HEK293 (cell line): ENCODE measurements at regions not wholly inside any gene's neighbourhood (a gene's known extent, or its start where the extent isn't known, plus 50 kb on each side); places are given as distances from the start of the nearest gene placed in this dataset.

Experiments
- CTCF ChIA-PET: fragments of 350-600 bp; formaldehyde crosslinking; extraction: SDS; loops from one replicate; lab custom pipeline; 2021; ENCODE audit warnings: antibody characterized with exemption; lab: Yijun Ruan, JAX
- POLR2A ChIA-PET: fragments of 300-600 bp; formaldehyde crosslinking; extraction: SDS; loops from one replicate; lab custom pipeline; 2020; ENCODE audit warnings: antibody characterized with exemption, inconsistent platforms; lab: Yijun Ruan, JAX
- H3K27ac ChIP-seq: fragments of 200-500 bp; sonication (Bioruptor generic); 2 replicates; pipeline ENCODE4 v1.5.1; 2014; ENCODE audit warnings: low read depth, low read length, control low read depth, inconsistent platforms; ENCODE audit errors: extremely low read depth
- H3K36me3 ChIP-seq, 2 experiments: fragments of 200-500 bp in 1 of 2; sonication (Bioruptor generic) in 1 of 2; 1 replicate in 1 of 2; 2 replicates in 1 of 2; pipeline ENCODE4 v1.5.1; 2014 to 2017; ENCODE audit warnings: inconsistent platforms in 2 of 2, low read length in 2 of 2; ENCODE audit not compliant: control insufficient read depth in 2 of 2, insufficient read depth in 1 of 2
- H3K4me1 ChIP-seq: fragments of 200-500 bp; sonication (Bioruptor generic); 2 replicates; pipeline ENCODE4 v1.5.1; 2014; ENCODE audit warnings: mild to moderate bottlenecking, low read length, inconsistent platforms; ENCODE audit not compliant: control insufficient read depth, insufficient read depth
- H3K4me3 ChIP-seq: 2 replicates; pipeline ENCODE4 v1.5.1; 2011; ENCODE audit warnings: low read depth, mild to moderate bottlenecking, control low read depth, low read length, moderate library complexity
- H3K9me3 ChIP-seq: fragments of 200-500 bp; sonication (Bioruptor generic); 2 replicates; pipeline ENCODE4 v1.5.1; 2014; ENCODE audit warnings: low read depth, low read length, inconsistent platforms; ENCODE audit not compliant: control insufficient read depth, insufficient read depth
- GFI1B ChIP-seq: fragments of 450-650 bp; formaldehyde crosslinking; IDR thresholded peaks from 2 replicates; pipeline ENCODE4 v1.5.1; 2016; ENCODE audit warnings: missing biosample characterization, missing genetic modification characterization
- YY1 ChIP-seq: fragments of 450-650 bp; formaldehyde crosslinking; IDR thresholded peaks from 2 replicates; pipeline ENCODE4 v1.5.1; 2018; ENCODE audit warnings: missing biosample characterization, missing genetic modification characterization
- YY2 ChIP-seq: fragments of 450-650 bp; formaldehyde crosslinking; IDR thresholded peaks from 2 replicates; pipeline ENCODE4 v1.5.1; 2016; ENCODE audit warnings: missing biosample characterization, missing genetic modification characterization
- ZNF132 ChIP-seq: fragments of 450-650 bp; formaldehyde crosslinking; IDR thresholded peaks from 2 replicates; pipeline ENCODE4 v1.5.1; 2017; ENCODE audit warnings: missing biosample characterization, missing genetic modification characterization, borderline replicate concordance
- ZNF16 ChIP-seq: fragments of 450-650 bp; formaldehyde crosslinking; IDR thresholded peaks from 2 replicates; pipeline ENCODE4 v1.5.1; 2016; ENCODE audit warnings: low read depth, missing biosample characterization, missing genetic modification characterization
- ZNF174 ChIP-seq: fragments of 450-650 bp; formaldehyde crosslinking; IDR thresholded peaks from 2 replicates; pipeline ENCODE4 v1.5.0; 2017; ENCODE audit warnings: missing biosample characterization, mild to moderate bottlenecking, missing genetic modification characterization
- ZNF175 ChIP-seq: fragments of 450-650 bp; formaldehyde crosslinking; IDR thresholded peaks from 2 replicates; pipeline ENCODE4 v1.5.1; 2016; ENCODE audit warnings: missing biosample characterization, missing genetic modification characterization
- ZNF23 ChIP-seq: fragments of 450-650 bp; formaldehyde crosslinking; IDR thresholded peaks from 2 replicates; pipeline ENCODE4 v1.5.1; 2016; ENCODE audit warnings: missing biosample characterization, missing genetic modification characterization, borderline replicate concordance
- ZNF324 ChIP-seq: fragments of 450-650 bp; formaldehyde crosslinking; IDR thresholded peaks from 2 replicates; pipeline ENCODE4 v1.5.1; 2016; ENCODE audit warnings: missing biosample characterization, missing genetic modification characterization
- ZNF341 ChIP-seq: fragments of 450-650 bp; formaldehyde crosslinking; IDR thresholded peaks from 2 replicates; pipeline ENCODE4; 2016; ENCODE audit warnings: low read depth, missing biosample characterization, missing genetic modification characterization
- ZNF391 ChIP-seq: fragments of 450-650 bp; formaldehyde crosslinking; IDR thresholded peaks from 2 replicates; pipeline ENCODE4 v1.5.1; 2016; ENCODE audit warnings: low read depth, missing biosample characterization, missing genetic modification characterization, borderline replicate concordance
- ZNF571 ChIP-seq: fragments of 450-650 bp; formaldehyde crosslinking; IDR thresholded peaks from 2 replicates; pipeline ENCODE4 v1.5.0; 2017; ENCODE audit warnings: missing biosample characterization, missing genetic modification characterization
- ZNF623 ChIP-seq: fragments of 450-650 bp; formaldehyde crosslinking; IDR thresholded peaks from 2 replicates; pipeline ENCODE4 v1.5.1; 2016; ENCODE audit warnings: missing biosample characterization, missing genetic modification characterization
- ZNF701 ChIP-seq: fragments of 450-650 bp; formaldehyde crosslinking; IDR thresholded peaks from 2 replicates; pipeline ENCODE4 v1.5.1; 2016; ENCODE audit warnings: missing biosample characterization, missing genetic modification characterization
- ZSCAN16 ChIP-seq: fragments of 450-650 bp; formaldehyde crosslinking; IDR thresholded peaks from 2 replicates; pipeline ENCODE4 v1.5.1; 2016; ENCODE audit warnings: missing biosample characterization, missing genetic modification characterization
- TF ChIP-seq, protein P1 (sequence below): fragments of 450-650 bp; formaldehyde crosslinking; IDR thresholded peaks from 2 replicates; pipeline ENCODE4 v1.5.1; 2016; ENCODE audit warnings: missing biosample characterization, missing genetic modification characterization
- TF ChIP-seq, protein P2 (sequence below): fragments of 450-650 bp; formaldehyde crosslinking; IDR thresholded peaks from 2 replicates; pipeline ENCODE4 v1.5.1; 2016; ENCODE audit warnings: missing biosample characterization, missing genetic modification characterization
- TF ChIP-seq, protein P3 (sequence below): fragments of 450-650 bp; IDR thresholded peaks from 2 replicates; pipeline ENCODE4 v1.5.1; 2018; ENCODE audit warnings: missing biosample characterization, mild to moderate bottlenecking, missing genetic modification characterization
- TF ChIP-seq, protein P4 (sequence below): fragments of 450-650 bp; formaldehyde crosslinking; IDR thresholded peaks from 2 replicates; pipeline ENCODE4 v1.5.1; 2016; ENCODE audit warnings: missing biosample characterization, missing genetic modification characterization, borderline replicate concordance

DNA sequence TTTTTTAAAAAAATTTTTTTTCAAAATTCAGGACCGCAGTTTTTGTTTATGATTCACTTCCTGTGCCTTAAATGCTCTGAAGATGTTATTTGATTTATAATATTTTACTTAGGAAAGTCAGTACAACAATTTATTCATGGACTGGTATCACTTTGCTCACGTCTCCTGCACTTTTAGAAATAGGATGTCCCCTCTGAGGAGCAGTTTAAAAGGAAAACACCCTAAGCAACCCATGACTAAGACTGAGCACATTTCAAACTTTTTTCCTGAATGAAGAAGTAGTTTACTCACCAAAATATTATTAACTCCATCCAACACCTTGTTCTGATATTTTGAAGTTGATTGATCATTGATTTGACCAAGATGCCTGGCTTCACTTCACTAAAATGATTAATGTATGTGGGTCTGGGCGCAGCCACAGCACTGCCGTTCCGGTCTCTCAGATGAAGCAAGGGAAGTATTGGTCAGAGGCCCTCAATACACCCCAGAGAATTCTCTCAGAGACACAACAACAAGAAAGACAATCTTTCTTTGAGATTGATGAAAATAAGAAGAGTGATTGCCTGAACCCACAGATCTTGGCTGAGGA is 223.9 kb downstream of the TGFB2 start:
- Histone ChIP-seq H3K4me1 (no peaks in the 10 kb centered on the region), H3K9me3 (no peaks in the 10 kb centered on the region), H3K27ac (no peak overlapping the region), H3K36me3 (no peaks in the 10 kb centered on the region), H3K4me3 (no peak overlapping the region)
- no peak for TF ChIP-seq YY1 (tag by site-specific recombination)
- TF ChIP-seq GFI1B (tag by site-specific recombination), result no peak
- no peak for TF ChIP-seq ZNF571 (tag by site-specific recombination)
- no peak for TF ChIP-seq ZNF132 (tag by site-specific recombination)
- no peak for TF ChIP-seq ZNF623 (tag by site-specific recombination)
- no peak for TF ChIP-seq ZNF23
- TF ChIP-seq, protein P1, sequence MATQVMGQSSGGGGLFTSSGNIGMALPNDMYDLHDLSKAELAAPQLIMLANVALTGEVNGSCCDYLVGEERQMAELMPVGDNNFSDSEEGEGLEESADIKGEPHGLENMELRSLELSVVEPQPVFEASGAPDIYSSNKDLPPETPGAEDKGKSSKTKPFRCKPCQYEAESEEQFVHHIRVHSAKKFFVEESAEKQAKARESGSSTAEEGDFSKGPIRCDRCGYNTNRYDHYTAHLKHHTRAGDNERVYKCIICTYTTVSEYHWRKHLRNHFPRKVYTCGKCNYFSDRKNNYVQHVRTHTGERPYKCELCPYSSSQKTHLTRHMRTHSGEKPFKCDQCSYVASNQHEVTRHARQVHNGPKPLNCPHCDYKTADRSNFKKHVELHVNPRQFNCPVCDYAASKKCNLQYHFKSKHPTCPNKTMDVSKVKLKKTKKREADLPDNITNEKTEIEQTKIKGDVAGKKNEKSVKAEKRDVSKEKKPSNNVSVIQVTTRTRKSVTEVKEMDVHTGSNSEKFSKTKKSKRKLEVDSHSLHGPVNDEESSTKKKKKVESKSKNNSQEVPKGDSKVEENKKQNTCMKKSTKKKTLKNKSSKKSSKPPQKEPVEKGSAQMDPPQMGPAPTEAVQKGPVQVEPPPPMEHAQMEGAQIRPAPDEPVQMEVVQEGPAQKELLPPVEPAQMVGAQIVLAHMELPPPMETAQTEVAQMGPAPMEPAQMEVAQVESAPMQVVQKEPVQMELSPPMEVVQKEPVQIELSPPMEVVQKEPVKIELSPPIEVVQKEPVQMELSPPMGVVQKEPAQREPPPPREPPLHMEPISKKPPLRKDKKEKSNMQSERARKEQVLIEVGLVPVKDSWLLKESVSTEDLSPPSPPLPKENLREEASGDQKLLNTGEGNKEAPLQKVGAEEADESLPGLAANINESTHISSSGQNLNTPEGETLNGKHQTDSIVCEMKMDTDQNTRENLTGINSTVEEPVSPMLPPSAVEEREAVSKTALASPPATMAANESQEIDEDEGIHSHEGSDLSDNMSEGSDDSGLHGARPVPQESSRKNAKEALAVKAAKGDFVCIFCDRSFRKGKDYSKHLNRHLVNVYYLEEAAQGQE (tag by site-specific recombination), result no peak
- TF ChIP-seq ZNF701 (tag by site-specific recombination), result no peak
- TF ChIP-seq ZNF341, result no peak
- no peak for TF ChIP-seq ZNF16 (tag by site-specific recombination)
- TF ChIP-seq ZNF324 (tag by site-specific recombination), result no peak
- TF ChIP-seq ZNF391, result no peak
- no peak for TF ChIP-seq ZSCAN16
- TF ChIP-seq YY2, result no peak
- TF ChIP-seq, protein P2, sequence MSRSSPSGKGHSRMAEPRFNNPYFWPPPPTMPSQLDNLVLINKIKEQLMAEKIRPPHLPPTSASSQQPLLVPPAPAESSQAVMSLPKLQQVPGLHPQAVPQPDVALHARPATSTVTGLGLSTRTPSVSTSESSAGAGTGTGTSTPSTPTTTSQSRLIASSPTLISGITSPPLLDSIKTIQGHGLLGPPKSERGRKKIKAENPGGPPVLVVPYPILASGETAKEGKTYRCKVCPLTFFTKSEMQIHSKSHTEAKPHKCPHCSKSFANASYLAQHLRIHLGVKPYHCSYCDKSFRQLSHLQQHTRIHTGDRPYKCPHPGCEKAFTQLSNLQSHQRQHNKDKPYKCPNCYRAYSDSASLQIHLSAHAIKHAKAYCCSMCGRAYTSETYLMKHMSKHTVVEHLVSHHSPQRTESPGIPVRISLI (tag by site-specific recombination), result no peak
- TF ChIP-seq, protein P3, sequence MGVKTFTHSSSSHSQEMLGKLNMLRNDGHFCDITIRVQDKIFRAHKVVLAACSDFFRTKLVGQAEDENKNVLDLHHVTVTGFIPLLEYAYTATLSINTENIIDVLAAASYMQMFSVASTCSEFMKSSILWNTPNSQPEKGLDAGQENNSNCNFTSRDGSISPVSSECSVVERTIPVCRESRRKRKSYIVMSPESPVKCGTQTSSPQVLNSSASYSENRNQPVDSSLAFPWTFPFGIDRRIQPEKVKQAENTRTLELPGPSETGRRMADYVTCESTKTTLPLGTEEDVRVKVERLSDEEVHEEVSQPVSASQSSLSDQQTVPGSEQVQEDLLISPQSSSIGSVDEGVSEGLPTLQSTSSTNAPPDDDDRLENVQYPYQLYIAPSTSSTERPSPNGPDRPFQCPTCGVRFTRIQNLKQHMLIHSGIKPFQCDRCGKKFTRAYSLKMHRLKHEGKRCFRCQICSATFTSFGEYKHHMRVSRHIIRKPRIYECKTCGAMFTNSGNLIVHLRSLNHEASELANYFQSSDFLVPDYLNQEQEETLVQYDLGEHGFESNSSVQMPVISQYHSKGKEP, result no peak
- TF ChIP-seq, protein P4, sequence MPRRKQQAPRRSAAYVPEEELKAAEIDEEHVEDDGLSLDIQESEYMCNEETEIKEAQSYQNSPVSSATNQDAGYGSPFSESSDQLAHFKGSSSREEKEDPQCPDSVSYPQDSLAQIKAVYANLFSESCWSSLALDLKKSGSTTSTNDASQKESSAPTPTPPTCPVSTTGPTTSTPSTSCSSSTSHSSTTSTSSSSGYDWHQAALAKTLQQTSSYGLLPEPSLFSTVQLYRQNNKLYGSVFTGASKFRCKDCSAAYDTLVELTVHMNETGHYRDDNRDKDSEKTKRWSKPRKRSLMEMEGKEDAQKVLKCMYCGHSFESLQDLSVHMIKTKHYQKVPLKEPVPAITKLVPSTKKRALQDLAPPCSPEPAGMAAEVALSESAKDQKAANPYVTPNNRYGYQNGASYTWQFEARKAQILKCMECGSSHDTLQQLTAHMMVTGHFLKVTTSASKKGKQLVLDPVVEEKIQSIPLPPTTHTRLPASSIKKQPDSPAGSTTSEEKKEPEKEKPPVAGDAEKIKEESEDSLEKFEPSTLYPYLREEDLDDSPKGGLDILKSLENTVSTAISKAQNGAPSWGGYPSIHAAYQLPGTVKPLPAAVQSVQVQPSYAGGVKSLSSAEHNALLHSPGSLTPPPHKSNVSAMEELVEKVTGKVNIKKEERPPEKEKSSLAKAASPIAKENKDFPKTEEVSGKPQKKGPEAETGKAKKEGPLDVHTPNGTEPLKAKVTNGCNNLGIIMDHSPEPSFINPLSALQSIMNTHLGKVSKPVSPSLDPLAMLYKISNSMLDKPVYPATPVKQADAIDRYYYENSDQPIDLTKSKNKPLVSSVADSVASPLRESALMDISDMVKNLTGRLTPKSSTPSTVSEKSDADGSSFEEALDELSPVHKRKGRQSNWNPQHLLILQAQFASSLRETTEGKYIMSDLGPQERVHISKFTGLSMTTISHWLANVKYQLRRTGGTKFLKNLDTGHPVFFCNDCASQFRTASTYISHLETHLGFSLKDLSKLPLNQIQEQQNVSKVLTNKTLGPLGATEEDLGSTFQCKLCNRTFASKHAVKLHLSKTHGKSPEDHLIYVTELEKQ (tag by site-specific recombination), result no peak
- TF ChIP-seq ZNF175 (tag by site-specific recombination), result no peak
- no peak for TF ChIP-seq ZNF174
- ChIA-PET POLR2A (no interaction called here), CTCF (no interaction called here)
